CD14-positive monocyte (primary cell): ENCODE measurements at regions not wholly inside any gene's neighbourhood (a gene's known extent, or its start where the extent isn't known, plus 50 kb on each side); places are given as distances from the start of the nearest gene placed in this dataset.

ENCODE experiments used
- DNase-seq, 3 donors: peaks; one replicate each; pipeline ENCODE4 v3.0.0-alpha.2; 2011 to 2022
- H2AFZ ChIP-seq: 2 replicates; pipeline ENCODE4 v1.6.0; 2012; ENCODE audit warnings: mild to moderate bottlenecking, low read depth, low read length, inconsistent platforms; ENCODE audit not compliant: insufficient read depth, poor library complexity, severe bottlenecking
- H3K27ac ChIP-seq, 2 donors: 1 replicate in 1 of 2; 2 replicates in 1 of 2; pipeline ENCODE4 v1.5.1; 2012 to 2013; ENCODE audit warnings: low read length in 2 of 2, control low read depth in 1 of 2, inconsistent platforms in 1 of 2, low read depth in 1 of 2, mild to moderate bottlenecking in 1 of 2
- H3K27me3 ChIP-seq, 2 donors: one replicate each; pipeline versions ENCODE4 v1.6.0 to v1.6.1; 2011 to 2013; ENCODE audit warnings: low read length in 2 of 2; ENCODE audit not compliant: control insufficient read depth in 2 of 2, insufficient read depth in 2 of 2
- H3K36me3 ChIP-seq, 2 donors: replicated peaks in 1 of 2; 1 replicate in 1 of 2; 2 replicates in 1 of 2; pipeline versions ENCODE4 v1.5.1 to v1.6.1; 2012 to 2013; ENCODE audit warnings: low read length in 2 of 2, control low read depth in 1 of 2, inconsistent platforms in 1 of 2, mild to moderate bottlenecking in 1 of 2; ENCODE audit not compliant: insufficient read depth in 2 of 2, control insufficient read depth in 1 of 2
- H3K4me1 ChIP-seq, 2 donors: 1 replicate in 1 of 2; 2 replicates in 1 of 2; pipeline versions ENCODE4 v1.5.1 to v1.6.1; 2012 to 2013; ENCODE audit warnings: low read length in 2 of 2, control low read depth in 1 of 2, inconsistent platforms in 1 of 2, mild to moderate bottlenecking in 1 of 2, moderate library complexity in 1 of 2; ENCODE audit not compliant: insufficient read depth in 2 of 2, control insufficient read depth in 1 of 2
- H3K4me2 ChIP-seq: replicated peaks from 2 replicates; pipeline ENCODE3; 2012; ENCODE audit warnings: low read length, moderate library complexity, mild to moderate bottlenecking; ENCODE audit not compliant: poor library complexity, severe bottlenecking; ENCODE audit errors: extremely low read depth
- H3K4me3 ChIP-seq, 3 experiments: fragments of 200-600 bp in 1 of 3; sonication (generic) in 1 of 3; replicated peaks in 1 of 3; 1 replicate in 2 of 3; 2 replicates in 1 of 3; pipeline ENCODE4 v1.5.1; 2011 to 2013; ENCODE audit warnings: low read length in 3 of 3, mild to moderate bottlenecking in 3 of 3, control low read depth in 2 of 3, low read depth in 2 of 3, inconsistent platforms in 1 of 3, moderate library complexity in 1 of 3
- H3K79me2 ChIP-seq: 2 replicates; pipeline ENCODE4 v1.6.0; 2012; ENCODE audit warnings: mild to moderate bottlenecking, control low read depth, inconsistent platforms, low read length, moderate library complexity; ENCODE audit not compliant: insufficient read depth
- H3K9ac ChIP-seq: 2 replicates; pipeline ENCODE4 v1.6.0; 2017; ENCODE audit warnings: low read length, mild to moderate bottlenecking; ENCODE audit not compliant: insufficient read depth, poor library complexity, severe bottlenecking
- H3K9me3 ChIP-seq, 2 donors: replicated peaks in 1 of 2; 1 replicate in 1 of 2; 2 replicates in 1 of 2; pipeline versions ENCODE4 v1.5.1 to v1.6.1; 2012 to 2013; ENCODE audit warnings: low read length in 2 of 2, control low read depth in 1 of 2; ENCODE audit not compliant: control insufficient read depth in 1 of 2, insufficient read depth in 1 of 2
- H4K20me1 ChIP-seq: 2 replicates; pipeline ENCODE4 v1.6.0; 2012; ENCODE audit warnings: mild to moderate bottlenecking, low read length, control low read depth, moderate library complexity; ENCODE audit not compliant: insufficient read depth
- H3K27ac Mint-ChIP-seq, 7 donors: one replicate each; pipeline ENCODE4 v1.8.0; 2020; ENCODE audit warnings: mild to moderate bottlenecking in 7 of 7, mixed read lengths in 7 of 7, moderate library complexity in 6 of 7, inconsistent platforms in 2 of 7
- H3K27me3 Mint-ChIP-seq, 3 donors: one replicate each; pipeline ENCODE4 v1.8.0; 2021 to 2022; ENCODE audit warnings: low read depth in 3 of 3, mild to moderate bottlenecking in 3 of 3, mixed read lengths in 3 of 3, moderate library complexity in 3 of 3, inconsistent platforms in 1 of 3
- H3K36me3 Mint-ChIP-seq, 2 donors: one replicate each; pipeline ENCODE4 v1.8.0; 2020; ENCODE audit warnings: mixed read lengths in 2 of 2, inconsistent platforms in 1 of 2, mild to moderate bottlenecking in 1 of 2
- H3K4me1 Mint-ChIP-seq: one replicate; pipeline ENCODE4 v1.8.0; 2020; ENCODE audit warnings: mild to moderate bottlenecking, mixed read lengths
- H3K4me3 Mint-ChIP-seq, 2 donors: one replicate each; pipeline ENCODE4 v1.8.0; 2020; ENCODE audit warnings: mild to moderate bottlenecking in 2 of 2, mixed read lengths in 2 of 2, moderate library complexity in 1 of 2
- H3K9me3 Mint-ChIP-seq, 7 donors: one replicate each; pipeline ENCODE4 v1.8.0; 2020 to 2022; ENCODE audit warnings: mixed read lengths in 7 of 7, mild to moderate bottlenecking in 6 of 7, moderate library complexity in 6 of 7, inconsistent platforms in 2 of 7
- WGBS: methylation state at CpG from one replicate; pipeline ENCODE4 v1.1.5; 2013; ENCODE audit warnings: missing lambda C conversion rate; ENCODE audit not compliant: insufficient coverage; 5-methylcytosine and 5-hydroxymethylcytosine counted together
- intact Hi-C, 2 donors: fragments of 100-400 bp; cut with micrococcal nuclease; formaldehyde crosslinking; loops; one replicate each; pipeline versions ENCODE4 v1.15.0 to v1.15.1; 2023
- TF ChIP-seq, protein P1 (sequence below): fragments of 200-600 bp; IDR thresholded peaks from one replicate; pipeline ENCODE4 v1.8.0; 2022; ENCODE audit warnings: antibody characterized with exemption, mild to moderate bottlenecking

DNA sequence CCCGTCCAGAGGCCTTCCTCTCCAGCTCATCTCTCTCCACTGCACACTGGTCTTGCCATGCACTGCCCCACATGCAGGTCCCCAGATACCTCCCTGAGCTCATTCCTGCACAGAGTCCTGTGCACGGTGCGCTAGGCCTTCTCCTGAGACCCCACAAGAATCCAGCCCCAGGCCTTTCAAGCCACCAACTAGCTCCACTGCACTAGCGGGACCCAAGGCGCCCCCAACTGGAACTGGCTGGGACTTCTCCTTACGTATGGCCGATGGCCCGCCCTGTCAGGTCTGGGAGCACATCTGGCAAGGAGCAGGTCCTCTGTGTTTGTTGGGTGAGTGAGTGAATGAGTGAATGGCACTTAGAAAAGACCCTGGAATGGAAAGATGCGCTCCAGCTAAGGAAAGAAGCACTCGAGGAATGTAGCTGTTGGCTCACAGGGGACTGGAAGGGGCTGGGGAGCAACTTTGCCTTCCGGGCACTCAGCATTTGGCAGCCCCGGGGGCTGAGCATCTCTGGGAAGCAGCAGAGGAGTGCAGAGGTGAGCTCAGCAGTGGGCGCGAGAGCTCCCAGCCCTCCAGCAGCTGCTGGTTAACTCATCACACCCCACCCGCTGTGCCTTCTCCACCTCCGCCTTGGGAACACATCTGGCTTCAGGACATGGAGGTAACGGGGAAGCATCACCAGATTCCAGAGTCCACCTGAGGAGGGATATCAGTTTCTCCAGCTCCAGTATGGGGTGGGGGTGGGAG lies 223.1 kb downstream of the GLI2 start:
- Histone ChIP-seq H3K4me2 (no peak overlapping the region), H3K27me3 (no peaks in the 10 kb centered on the region), H3K27ac (no peak overlapping the region), H3K4me3 (no peak overlapping the region), H3K9me3 (no peaks in the 10 kb centered on the region), H3K36me3 (no peaks in the 10 kb centered on the region), H4K20me1 (no peaks in the 10 kb centered on the region), H3K4me1 (no peaks in the 10 kb centered on the region), H2AFZ (no peak overlapping the region), H3K9ac (no peak overlapping the region), H3K79me2 (no peaks in the 10 kb centered on the region)
- Mint-ChIP-seq H3K27ac (no peak overlapping the region), H3K4me1 (no peaks in the 10 kb centered on the region), H3K9me3 (no peaks in the 10 kb centered on the region), H3K27me3 (peaks cover 1 to 6% (median 4%) of the 10 kb centered on the region in 3 donors), H3K4me3 (no peak overlapping the region), H3K36me3 (no peaks in the 10 kb centered on the region)
- TF ChIP-seq, protein P1, sequence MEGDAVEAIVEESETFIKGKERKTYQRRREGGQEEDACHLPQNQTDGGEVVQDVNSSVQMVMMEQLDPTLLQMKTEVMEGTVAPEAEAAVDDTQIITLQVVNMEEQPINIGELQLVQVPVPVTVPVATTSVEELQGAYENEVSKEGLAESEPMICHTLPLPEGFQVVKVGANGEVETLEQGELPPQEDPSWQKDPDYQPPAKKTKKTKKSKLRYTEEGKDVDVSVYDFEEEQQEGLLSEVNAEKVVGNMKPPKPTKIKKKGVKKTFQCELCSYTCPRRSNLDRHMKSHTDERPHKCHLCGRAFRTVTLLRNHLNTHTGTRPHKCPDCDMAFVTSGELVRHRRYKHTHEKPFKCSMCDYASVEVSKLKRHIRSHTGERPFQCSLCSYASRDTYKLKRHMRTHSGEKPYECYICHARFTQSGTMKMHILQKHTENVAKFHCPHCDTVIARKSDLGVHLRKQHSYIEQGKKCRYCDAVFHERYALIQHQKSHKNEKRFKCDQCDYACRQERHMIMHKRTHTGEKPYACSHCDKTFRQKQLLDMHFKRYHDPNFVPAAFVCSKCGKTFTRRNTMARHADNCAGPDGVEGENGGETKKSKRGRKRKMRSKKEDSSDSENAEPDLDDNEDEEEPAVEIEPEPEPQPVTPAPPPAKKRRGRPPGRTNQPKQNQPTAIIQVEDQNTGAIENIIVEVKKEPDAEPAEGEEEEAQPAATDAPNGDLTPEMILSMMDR: no peak
- 94% methylated on average over 13 of the region's 17 CpGs for WGBS
- DNase-seq: no peak
- intact Hi-C loops: no loop called here

DNA sequence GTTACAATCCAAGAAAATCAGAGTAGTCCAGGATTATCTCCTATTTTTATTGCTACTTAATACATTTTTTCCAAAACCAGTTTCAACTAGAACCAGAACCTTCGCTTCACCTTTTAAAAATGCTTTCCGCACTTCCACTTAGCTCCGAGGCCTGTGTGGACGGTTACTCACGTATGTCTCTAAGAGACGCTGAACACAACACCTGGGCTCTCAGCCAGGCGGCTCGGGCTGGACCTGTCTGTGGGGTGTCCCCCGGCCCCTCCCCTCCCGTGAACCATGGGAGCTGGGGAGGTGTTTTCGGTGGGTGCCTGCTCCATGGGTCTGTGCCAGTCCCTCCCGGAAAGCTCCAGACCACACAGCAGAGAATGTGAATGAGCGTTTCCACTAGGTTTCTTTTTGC lies 223.8 kb downstream of the GLI2 start:
- H3K9me3 Mint-ChIP-seq: no peaks in the 10 kb centered on the region
- Histone ChIP-seq H3K9me3 (no peaks in the 10 kb centered on the region), H3K79me2 (no peaks in the 10 kb centered on the region), H3K36me3 (no peaks in the 10 kb centered on the region), H2AFZ (no peak overlapping the region), H3K4me2 (no peak overlapping the region), H3K9ac (no peak overlapping the region), H3K27ac (no peak overlapping the region), H3K27me3 (no peaks in the 10 kb centered on the region), H3K4me1 (no peaks in the 10 kb centered on the region), H4K20me1 (no peaks in the 10 kb centered on the region), H3K4me3 (no peak overlapping the region)
- 90% methylated on average over 11 of the region's 13 CpGs for WGBS
- peaks cover 3 to 6% (median 4%) of the 10 kb centered on the region in 3 donors for H3K27me3 Mint-ChIP-seq
- no peak for DNase-seq
- no peak overlapping the region for H3K27ac Mint-ChIP-seq
- H3K36me3 Mint-ChIP-seq: no peaks in the 10 kb centered on the region
- TF ChIP-seq, protein P1: no peak
- H3K4me3 Mint-ChIP-seq: no peak overlapping the region
- H3K4me1 Mint-ChIP-seq: no peaks in the 10 kb centered on the region
- intact Hi-C loops: no loop called here
